DMS79 (cell line): ENCODE measurements at regions not wholly inside any gene's neighbourhood (a gene's known extent, or its start where the extent isn't known, plus 50 kb on each side); places are given as distances from the start of the nearest gene placed in this dataset.

Experiments used
- DNase-seq: peaks from one replicate; lab custom pipeline; 2025; lab: John Stamatoyannopoulos, UW

DNA sequence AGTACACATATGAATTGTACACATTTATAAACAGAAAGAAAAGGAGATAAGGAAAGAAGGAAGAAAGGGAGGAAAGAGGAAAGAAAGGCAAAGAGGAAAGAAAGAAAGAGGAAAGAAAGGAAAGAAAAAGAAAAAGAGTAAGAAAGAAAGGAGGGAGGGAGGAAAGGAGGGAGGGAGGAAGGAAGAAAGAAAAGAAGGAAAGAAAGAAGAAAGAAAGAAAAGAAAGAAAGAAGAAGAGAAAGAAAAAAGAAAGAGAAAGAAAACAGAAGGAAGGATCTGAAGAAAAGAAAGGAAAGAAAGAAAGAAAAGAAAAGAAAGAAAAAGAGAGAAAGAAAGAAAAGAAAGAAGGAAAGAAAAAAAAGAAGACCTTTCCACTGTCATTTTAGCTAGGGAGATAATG, 571.4 kb upstream of the SALL1 start:
- no peak for DNase-seq

DNA sequence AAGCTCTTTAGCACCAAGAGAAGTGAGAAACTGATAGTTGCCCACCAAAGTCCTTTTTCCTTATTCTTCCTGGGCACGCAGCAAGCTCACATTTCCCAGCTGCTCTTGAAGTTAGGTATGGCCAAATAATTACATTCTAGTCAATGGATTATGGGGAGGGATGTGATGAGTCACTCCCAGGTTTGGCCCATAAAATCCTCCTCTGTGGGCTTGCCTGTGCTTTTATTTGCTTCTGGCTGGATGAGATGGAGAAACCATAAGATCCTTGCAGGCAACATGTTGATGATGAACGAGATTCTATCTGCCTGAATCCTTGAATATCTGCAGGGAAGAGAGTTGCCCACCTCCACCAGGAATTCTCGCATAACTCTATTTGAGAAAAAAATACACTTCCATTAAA, 568.3 kb upstream of the SALL1 start:
- DNase-seq = no peak

DNA sequence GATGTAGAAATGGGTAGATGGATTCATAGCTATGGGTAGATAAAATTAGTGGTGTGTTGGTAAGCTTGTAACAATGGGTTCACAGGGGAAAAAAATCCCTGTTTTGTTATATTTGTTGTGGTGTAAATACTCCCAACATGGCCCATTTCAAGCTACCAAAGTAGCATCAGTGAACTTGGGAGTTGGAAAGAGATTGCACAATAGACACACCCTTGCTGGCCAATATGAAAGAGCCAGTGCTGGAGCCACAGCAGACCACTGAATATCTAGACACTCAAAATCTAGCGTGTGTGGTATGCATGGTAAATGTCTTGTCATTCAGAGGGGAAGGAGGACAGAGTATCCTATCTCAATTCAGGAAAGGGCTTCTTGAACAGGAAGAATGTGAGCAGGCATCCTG, 565.1 kb upstream of the SALL1 start:
- no peak for DNase-seq

DNA sequence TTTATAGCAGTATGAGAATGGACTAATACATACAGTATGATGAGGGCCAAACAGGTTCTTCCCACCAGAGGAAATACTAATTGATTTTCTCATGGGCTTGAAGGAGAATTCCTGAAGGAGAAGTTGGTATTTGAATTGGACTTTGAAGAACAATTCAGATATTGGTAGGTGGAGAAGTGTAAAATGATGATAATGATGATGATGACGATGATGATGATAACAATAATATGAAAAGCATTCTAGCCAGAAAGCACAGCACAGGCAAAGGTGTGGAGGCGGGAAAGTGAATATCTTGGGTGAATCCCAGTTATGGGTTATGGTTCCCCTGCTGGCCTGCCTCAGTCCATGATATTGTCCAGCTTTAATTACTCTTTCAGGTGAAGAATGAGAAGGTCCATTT, 562.4 kb upstream of the SALL1 start:
- no peak for DNase-seq

DNA sequence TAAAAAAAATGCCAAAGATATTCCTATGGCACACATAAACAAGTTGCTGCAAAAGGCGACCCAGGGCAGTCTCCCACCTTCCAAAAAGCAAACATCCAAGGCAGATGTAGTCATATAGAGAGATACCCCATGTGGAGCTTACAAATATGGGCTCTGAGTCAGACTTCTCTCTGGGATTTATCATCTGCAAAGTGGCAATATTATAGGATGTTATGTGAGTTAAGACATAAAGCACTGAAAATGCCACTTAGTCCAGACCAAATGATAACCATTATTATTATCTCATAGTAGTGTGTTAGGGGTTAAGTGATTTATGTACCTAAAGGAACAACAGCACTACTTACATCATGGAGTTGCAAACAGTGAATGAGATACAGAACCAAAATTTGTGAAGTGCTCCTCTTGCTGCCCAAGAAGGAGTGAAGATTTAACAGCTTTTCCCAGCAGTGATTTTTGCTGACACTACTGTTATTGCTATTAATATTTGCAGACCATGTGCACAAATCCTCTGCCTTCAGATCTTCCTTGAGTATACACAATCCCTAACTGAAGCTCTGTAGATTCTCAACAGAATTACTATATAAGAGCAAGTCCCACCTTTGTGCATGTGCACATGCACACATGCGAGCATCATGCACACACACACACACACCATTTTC, 560.0 kb upstream of the SALL1 start:
- no peak for DNase-seq

DNA sequence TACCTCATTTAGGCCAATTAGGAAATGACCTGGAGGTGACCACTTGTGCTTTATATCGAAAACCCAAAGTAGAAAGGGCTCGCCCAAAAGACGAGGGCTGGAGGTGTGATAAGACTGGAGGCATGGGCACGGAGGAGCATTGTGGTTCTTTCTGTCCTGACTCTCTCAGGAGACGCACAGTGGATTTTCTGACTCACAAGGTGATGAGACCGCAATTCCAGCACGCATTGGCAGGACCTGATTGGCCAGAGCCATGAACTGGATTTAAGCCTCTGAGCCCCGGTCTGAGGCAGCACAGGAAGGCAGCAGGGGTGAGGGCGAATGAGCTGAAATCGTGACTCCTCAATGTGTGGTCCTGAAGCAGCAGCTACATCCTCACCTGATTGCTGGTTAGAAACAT, 559.1 kb upstream of the SALL1 start:
- DNase-seq = no peak

DNA sequence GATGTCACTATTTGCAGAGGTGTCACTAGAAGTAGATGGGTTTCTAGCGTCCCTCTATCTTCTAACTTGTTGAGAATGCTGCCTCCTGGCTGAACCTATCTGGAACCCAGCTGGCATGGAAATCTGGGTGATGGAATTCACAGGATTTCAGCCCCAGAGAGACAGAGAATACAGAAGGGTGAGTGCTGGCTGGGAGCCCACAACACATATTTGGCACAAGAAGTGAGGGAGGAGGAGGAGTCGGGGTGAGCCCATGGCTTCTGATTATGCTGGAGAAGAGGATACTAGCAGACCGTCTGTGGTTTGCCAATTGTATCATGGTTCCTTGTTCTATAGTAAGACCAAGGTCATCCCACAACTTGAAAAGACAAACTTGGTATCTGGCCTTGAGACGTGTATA, 557.8 kb upstream of the SALL1 start:
- no peak for DNase-seq

DNA sequence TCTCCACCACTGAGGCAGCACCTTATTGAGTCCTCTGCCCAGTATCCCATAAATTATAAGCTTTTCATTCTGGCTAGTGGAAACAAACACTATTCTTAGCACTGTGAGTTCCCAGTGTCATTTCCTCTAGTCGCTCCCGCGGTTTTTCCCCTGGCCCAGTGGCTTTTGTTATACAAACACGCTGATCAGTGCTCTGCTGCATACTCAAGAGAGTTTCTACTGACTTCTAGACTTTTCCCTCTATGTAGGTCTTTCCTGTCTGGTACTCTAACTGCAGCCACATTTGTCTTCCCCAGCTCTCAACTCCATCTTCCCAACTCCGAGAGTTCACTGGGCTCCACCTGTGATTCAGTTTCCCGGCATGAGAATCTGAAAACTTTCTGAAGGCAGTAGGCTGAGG, 556.6 kb upstream of the SALL1 start:
- no peak for DNase-seq

DNA sequence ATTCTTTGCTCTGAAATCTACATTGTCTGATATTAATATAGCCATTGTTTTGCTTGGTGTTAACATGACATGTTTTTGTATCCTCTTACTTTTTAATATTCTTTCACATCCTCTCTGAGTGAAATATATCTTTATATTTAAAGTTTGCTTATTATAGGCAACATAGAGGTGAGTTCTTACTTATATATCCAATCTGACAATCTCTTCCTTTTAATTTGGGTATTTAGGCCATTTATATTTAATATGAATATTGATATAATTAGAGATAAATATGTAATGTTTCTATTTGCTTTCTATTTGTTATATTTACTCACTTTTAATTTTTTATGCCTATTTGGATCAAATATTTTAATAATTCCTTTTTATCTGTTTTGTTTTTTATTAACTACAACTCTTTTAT, 554.1 kb upstream of the SALL1 start:
- no peak for DNase-seq

DNA sequence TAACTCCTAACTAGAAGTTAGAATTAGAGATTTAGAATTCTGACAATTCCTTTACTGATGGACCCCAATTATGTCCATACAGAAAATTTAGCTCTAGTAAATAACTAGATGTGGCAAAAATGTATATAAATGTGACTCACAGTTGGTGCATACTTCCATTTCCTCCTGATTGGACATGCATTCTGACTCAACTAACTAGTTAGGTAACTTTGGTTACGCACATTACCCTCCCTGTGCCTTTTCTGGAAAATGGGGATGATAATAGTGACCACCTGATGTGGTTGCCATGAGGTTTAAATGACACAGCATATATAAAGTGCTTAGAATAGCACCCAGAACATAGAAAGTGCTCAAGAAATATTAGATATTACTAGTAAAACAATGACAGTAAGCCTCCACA, 550.0 kb upstream of the SALL1 start:
- no peak for DNase-seq

DNA sequence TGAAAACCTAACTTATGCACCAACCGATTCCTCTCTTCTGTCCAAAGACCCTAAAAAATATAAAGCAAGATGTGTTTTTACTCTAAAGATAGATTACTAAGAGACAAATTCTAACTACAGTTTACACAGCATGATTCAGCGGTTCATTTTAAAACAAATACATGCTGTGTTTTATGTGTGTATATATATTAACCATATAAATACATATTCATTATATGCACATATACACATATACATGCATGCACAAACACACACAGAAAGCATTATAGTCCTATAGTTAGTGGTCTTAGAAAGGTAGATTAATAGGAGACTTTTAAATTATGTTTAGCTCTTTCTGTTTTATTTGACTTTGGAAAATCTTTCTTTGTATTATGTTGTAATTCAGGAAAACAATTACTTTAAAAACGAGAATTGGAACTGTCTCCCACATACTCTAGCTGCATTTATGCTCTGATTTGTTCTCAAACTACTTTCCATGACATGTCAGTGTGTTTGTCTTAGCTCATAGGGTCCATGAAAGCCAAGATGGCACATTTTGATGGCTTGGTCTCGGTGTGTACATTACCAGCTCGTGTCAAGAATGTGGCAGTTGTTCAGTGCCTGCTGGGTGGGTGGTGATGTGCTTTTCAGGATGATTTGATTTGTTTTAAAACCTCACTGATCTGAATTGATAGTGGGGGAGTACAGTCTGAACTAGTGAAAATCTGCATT, 548.8 kb upstream of the SALL1 start:
- DNase-seq = no peak

DNA sequence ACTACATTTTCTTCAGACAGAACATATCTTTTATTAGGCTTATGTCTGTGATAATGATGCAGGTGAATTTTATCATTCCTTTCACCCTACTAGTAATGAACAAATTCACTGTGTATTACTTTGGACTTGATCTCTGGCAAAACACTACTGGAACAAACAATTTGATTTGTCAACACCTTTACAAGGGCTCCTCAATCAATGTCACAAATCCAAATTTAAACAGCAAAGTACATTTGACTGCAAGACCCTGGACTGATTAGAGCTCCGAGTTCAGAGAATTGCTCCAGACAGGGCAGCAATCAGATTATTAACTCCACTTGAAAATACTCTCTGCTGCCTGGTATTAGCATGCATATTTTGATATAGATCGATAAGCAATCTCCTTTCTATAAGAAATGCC, 547.6 kb upstream of the SALL1 start:
- no peak for DNase-seq

DNA sequence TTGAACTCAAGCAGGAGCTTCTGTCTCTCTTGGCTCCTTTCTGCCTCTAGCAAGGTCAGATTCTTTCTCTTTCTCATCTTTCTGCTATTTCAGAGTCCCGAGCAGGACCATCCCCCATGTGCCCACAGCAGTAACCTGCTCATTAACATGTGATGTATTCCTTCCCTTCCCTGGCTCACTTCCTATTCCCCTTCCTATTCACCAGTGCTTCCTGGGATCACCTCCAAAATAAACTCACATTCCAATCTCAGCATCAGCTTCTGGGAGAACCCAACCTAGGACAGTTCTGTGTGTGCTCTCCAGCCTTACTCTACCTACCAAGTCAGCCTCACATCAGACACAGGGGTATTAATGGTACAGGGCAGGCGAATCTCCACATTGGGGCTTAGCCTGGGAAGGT, 546.4 kb upstream of the SALL1 start:
- DNase-seq = no peak

DNA sequence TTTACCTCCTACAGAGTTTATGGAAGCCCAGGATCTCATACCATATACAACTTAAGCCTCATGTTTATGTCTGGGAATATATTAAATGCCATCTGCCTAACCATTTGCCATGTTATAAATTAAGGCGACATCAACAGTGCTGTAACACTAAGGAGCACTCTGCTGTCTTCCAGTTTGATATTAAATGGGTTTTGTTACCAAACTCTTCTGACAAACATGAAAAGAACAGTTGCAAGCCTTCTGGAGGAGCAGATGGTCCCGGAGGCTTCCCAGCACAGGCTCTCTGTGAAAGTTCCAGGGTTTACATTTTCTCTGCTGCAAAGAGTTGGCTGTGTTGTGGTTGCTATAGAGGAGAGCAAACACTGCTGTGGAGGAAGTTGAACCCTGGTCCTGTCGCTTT, 545.3 kb upstream of the SALL1 start:
- no peak for DNase-seq

DNA sequence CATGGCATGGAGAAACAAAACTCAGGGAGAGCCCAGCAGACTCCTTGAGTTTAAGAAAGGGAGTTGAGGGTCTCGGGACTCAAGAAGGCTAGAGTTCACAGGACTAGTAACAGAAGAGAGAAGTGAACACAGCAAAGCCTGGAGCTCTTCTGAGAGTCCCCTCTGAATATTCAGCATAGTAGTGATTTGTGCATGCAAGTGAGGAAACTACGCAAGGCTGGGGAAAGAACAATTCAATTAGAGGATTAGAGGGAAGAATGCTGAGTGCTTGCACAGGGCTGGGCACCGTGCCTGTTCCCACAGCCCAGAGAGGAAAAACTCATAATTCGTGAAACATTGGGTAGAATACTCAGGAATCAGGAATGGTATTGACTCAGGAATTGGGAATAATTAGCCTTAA, 540.0 kb upstream of the SALL1 start:
- DNase-seq = no peak

DNA sequence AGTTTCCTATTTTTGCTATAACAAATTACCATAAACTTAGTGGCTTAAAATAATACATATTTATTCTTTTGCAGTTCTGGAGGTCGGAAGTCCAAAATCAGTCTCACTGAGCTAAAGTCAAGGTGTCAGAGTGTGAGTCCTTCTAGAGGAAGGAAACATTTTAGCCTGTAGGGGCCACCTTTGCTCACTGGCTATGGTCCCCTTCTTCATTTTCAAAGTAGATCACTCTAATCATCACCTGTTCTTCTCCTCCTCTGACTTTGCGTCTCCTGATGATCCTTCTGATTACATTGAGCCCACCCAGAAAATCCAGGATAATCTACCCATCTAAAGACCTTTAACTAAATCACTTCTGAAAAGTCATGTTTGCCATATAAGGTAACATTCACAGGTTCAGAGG, 534.4 kb upstream of the SALL1 start:
- no peak for DNase-seq

DNA sequence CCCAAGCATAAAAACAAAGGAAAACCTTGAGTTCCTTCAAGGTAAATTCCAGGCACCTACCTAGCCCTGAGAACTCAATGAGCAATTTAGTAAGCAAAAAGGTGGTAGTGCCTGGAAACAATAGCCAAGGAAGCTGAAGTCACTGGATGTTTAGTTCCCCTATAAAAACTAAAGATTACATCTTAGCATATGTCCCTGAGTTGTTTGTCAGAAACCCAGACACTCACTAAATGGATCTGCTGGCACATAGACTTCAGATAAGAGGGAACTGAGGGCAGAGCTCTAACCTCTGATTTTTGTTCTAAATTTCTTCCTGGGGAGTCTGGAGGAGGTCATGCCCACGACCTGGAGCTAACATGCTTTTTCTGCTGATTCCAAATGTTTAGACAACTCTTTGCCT, 532.8 kb upstream of the SALL1 start:
- DNase-seq = no peak

DNA sequence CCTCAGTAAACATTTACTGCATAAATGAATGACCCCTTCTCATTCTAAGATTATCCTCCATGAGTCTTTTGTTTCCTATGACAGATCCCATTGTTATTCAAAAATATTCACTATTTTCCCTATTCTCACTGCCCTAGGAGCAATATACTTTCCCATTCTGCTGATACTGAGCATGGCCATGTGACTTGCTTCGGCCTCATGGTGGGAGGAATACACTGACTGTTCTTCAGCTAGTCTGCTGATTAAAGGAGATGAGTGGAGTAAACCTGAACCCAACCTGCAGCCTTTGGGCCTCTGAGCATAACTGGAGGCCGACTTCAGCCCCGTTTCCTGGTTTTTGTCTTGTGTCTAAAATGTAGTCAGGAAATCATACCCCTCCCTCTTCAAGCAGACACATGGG, 531.8 kb upstream of the SALL1 start:
- no peak for DNase-seq

DNA sequence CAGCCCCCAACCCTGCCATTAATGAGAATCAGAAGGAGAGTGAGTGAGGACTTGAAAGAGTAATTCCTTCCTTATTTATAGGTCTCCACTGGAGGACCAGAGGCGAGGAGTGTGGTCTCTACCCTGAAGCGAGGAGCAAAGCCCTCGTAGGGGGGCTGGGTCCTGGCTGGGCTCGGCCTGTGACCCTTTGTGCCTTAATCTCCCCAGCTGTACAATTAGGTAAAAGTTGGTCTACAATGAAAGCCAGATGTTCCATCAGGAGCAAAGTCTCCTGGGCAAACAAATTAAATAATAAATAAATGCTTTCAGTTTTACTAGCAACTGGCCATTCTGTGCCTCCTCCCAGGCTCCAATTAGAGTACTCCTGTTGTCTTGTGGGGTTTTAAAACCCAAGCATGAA, 523.5 kb upstream of the SALL1 start:
- no peak for DNase-seq

DNA sequence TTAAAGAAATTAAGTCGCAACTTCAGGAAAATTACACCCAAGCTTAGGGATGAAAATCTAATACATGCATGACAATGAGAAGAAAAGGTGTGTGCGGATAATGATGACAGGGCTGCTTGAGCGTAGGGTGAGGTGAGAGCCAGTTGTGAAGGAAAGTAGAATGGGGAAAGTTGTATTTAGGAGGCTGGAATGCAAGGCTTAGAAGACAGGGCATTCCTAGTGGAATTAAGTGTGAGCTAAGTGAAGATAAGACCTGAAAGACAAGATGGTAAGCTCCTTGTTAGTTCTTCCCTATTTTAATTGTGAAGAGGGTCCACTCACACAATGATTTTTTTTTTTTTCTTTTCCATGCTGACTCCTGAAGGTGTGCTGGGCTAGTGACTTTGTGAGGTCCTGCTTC, 519.5 kb upstream of the SALL1 start:
- no peak for DNase-seq

DNA sequence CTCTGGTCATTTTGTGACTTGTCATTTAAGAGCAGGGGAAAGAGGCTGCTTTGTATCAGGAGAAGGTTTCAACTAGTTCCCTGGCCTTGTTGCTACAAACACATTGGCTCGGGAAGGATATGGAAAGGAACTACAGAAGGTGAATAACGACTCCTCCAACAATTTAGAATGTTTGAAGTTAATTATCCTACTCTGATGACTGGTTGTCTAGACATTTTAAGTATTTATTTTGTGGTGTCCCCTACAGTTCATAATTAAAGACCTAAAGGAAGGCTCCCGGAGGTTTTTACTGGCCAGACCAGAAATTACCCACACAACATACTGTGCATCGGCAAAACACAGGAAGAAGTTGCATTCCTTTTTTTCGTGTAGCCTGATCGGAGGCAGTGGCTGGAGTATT, 515.8 kb upstream of the SALL1 start:
- DNase-seq = no peak

DNA sequence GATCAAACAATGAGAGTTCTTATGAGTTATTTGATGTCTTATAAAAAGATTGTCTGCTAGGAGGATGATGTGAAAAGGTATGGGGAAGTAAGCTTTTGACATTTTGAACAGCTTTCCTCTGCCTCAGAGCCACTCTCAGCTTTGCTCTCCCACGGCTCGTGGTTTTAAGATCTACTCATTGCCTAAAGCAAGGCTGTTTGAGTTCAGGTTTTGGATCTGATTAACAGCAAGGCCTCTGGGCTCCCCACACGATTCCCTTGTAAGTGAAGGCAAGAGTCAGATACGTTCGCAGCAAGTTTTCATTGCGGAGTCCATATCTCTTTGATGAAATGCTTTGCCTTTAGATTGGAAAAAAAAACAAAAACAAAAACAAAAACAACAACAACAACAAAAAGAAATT, 515.0 kb upstream of the SALL1 start:
- DNase-seq = no peak

DNA sequence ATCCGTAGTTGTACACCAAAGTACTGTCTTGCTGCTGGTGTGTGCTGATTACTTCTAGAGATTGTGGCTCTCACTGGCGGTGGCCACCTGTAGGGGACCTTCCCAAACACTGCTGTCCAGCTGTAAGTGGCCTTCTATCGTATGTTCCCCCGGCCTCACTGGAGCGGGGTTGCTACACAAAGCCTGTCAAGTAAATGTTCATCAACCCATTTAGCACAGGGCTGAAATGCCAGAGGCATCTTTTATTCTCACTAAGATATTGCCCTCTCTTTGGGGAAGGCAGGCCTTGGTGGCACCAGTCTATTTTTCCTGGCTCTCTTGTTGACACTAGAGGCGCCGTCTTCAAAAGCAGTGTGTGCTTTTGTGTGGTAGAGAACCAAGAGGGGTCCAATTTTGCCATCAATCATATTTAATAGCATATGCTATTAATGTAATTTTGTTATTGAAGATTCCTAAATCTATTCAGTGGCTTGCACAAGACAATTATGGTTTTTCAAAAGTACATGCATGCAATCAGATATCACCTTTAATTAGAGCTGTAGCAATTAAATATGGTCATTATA, 514.4 kb upstream of the SALL1 start:
- no peak for DNase-seq

DNA sequence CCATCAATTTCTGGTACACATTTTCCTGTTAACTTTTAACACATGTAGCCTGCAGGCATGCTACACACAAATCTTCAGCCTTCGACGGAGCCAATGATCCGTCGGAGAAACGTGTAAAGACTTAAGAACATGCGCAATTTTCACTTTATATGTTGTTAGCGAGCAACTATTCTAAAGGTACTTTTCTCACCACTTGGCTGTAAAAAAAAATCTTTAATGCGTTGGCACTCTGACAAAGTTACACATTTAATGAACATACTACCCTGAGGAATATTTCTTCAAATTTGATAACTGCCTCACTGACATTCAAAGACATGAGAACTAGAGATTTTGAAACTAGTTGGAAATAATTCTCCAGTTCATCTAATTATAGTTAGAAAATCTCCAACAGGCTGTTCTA, 507.5 kb upstream of the SALL1 start:
- DNase-seq = no peak
